CD14-positive monocyte (primary cell): ENCODE measurements at regions not wholly inside any gene's neighbourhood (a gene's known extent, or its start where the extent isn't known, plus 50 kb on each side); places are given as distances from the start of the nearest gene placed in this dataset.

Experiments used
- DNase-seq, 3 donors: peaks; one replicate each; pipeline ENCODE4 v3.0.0-alpha.2; 2011 to 2022
- H2AFZ ChIP-seq: 2 replicates; pipeline ENCODE4 v1.6.0; 2012; ENCODE audit warnings: mild to moderate bottlenecking, low read depth, low read length, inconsistent platforms; ENCODE audit not compliant: insufficient read depth, poor library complexity, severe bottlenecking
- H3K27ac ChIP-seq, 2 donors: 1 replicate in 1 of 2; 2 replicates in 1 of 2; pipeline ENCODE4 v1.5.1; 2012 to 2013; ENCODE audit warnings: low read length in 2 of 2, control low read depth in 1 of 2, inconsistent platforms in 1 of 2, low read depth in 1 of 2, mild to moderate bottlenecking in 1 of 2
- H3K27me3 ChIP-seq, 2 donors: one replicate each; pipeline versions ENCODE4 v1.6.0 to v1.6.1; 2011 to 2013; ENCODE audit warnings: low read length in 2 of 2; ENCODE audit not compliant: control insufficient read depth in 2 of 2, insufficient read depth in 2 of 2
- H3K36me3 ChIP-seq, 2 donors: replicated peaks in 1 of 2; 1 replicate in 1 of 2; 2 replicates in 1 of 2; pipeline versions ENCODE4 v1.5.1 to v1.6.1; 2012 to 2013; ENCODE audit warnings: low read length in 2 of 2, control low read depth in 1 of 2, inconsistent platforms in 1 of 2, mild to moderate bottlenecking in 1 of 2; ENCODE audit not compliant: insufficient read depth in 2 of 2, control insufficient read depth in 1 of 2
- H3K4me1 ChIP-seq, 2 donors: 1 replicate in 1 of 2; 2 replicates in 1 of 2; pipeline versions ENCODE4 v1.5.1 to v1.6.1; 2012 to 2013; ENCODE audit warnings: low read length in 2 of 2, control low read depth in 1 of 2, inconsistent platforms in 1 of 2, mild to moderate bottlenecking in 1 of 2, moderate library complexity in 1 of 2; ENCODE audit not compliant: insufficient read depth in 2 of 2, control insufficient read depth in 1 of 2
- H3K4me2 ChIP-seq: replicated peaks from 2 replicates; pipeline ENCODE3; 2012; ENCODE audit warnings: low read length, moderate library complexity, mild to moderate bottlenecking; ENCODE audit not compliant: poor library complexity, severe bottlenecking; ENCODE audit errors: extremely low read depth
- H3K4me3 ChIP-seq, 3 experiments: fragments of 200-600 bp in 1 of 3; sonication (generic) in 1 of 3; replicated peaks in 1 of 3; 1 replicate in 2 of 3; 2 replicates in 1 of 3; pipeline ENCODE4 v1.5.1; 2011 to 2013; ENCODE audit warnings: low read length in 3 of 3, mild to moderate bottlenecking in 3 of 3, control low read depth in 2 of 3, low read depth in 2 of 3, inconsistent platforms in 1 of 3, moderate library complexity in 1 of 3
- H3K79me2 ChIP-seq: 2 replicates; pipeline ENCODE4 v1.6.0; 2012; ENCODE audit warnings: mild to moderate bottlenecking, control low read depth, inconsistent platforms, low read length, moderate library complexity; ENCODE audit not compliant: insufficient read depth
- H3K9ac ChIP-seq: 2 replicates; pipeline ENCODE4 v1.6.0; 2017; ENCODE audit warnings: low read length, mild to moderate bottlenecking; ENCODE audit not compliant: insufficient read depth, poor library complexity, severe bottlenecking
- H3K9me3 ChIP-seq, 2 donors: replicated peaks in 1 of 2; 1 replicate in 1 of 2; 2 replicates in 1 of 2; pipeline versions ENCODE4 v1.5.1 to v1.6.1; 2012 to 2013; ENCODE audit warnings: low read length in 2 of 2, control low read depth in 1 of 2; ENCODE audit not compliant: control insufficient read depth in 1 of 2, insufficient read depth in 1 of 2
- H4K20me1 ChIP-seq: 2 replicates; pipeline ENCODE4 v1.6.0; 2012; ENCODE audit warnings: mild to moderate bottlenecking, low read length, control low read depth, moderate library complexity; ENCODE audit not compliant: insufficient read depth
- H3K27ac Mint-ChIP-seq, 7 donors: one replicate each; pipeline ENCODE4 v1.8.0; 2020; ENCODE audit warnings: mild to moderate bottlenecking in 7 of 7, mixed read lengths in 7 of 7, moderate library complexity in 6 of 7, inconsistent platforms in 2 of 7
- H3K27me3 Mint-ChIP-seq, 3 donors: one replicate each; pipeline ENCODE4 v1.8.0; 2021 to 2022; ENCODE audit warnings: low read depth in 3 of 3, mild to moderate bottlenecking in 3 of 3, mixed read lengths in 3 of 3, moderate library complexity in 3 of 3, inconsistent platforms in 1 of 3
- H3K36me3 Mint-ChIP-seq, 2 donors: one replicate each; pipeline ENCODE4 v1.8.0; 2020; ENCODE audit warnings: mixed read lengths in 2 of 2, inconsistent platforms in 1 of 2, mild to moderate bottlenecking in 1 of 2
- H3K4me1 Mint-ChIP-seq: one replicate; pipeline ENCODE4 v1.8.0; 2020; ENCODE audit warnings: mild to moderate bottlenecking, mixed read lengths
- H3K4me3 Mint-ChIP-seq, 2 donors: one replicate each; pipeline ENCODE4 v1.8.0; 2020; ENCODE audit warnings: mild to moderate bottlenecking in 2 of 2, mixed read lengths in 2 of 2, moderate library complexity in 1 of 2
- H3K9me3 Mint-ChIP-seq, 7 donors: one replicate each; pipeline ENCODE4 v1.8.0; 2020 to 2022; ENCODE audit warnings: mixed read lengths in 7 of 7, mild to moderate bottlenecking in 6 of 7, moderate library complexity in 6 of 7, inconsistent platforms in 2 of 7
- WGBS: methylation state at CpG from one replicate; pipeline ENCODE4 v1.1.5; 2013; ENCODE audit warnings: missing lambda C conversion rate; ENCODE audit not compliant: insufficient coverage; 5-methylcytosine and 5-hydroxymethylcytosine counted together
- intact Hi-C, 2 donors: fragments of 100-400 bp; cut with micrococcal nuclease; formaldehyde crosslinking; loops; one replicate each; pipeline versions ENCODE4 v1.15.0 to v1.15.1; 2023
- TF ChIP-seq, protein P1 (sequence below): fragments of 200-600 bp; IDR thresholded peaks from one replicate; pipeline ENCODE4 v1.8.0; 2022; ENCODE audit warnings: antibody characterized with exemption, mild to moderate bottlenecking

GRCh38 chr14:50020799-50021198 lies 95.6 kb downstream of the VCPKMT start:
- Histone ChIP-seq H3K4me2 (peak overlapping the region; percentile 26), H4K20me1 (no peaks in the 10 kb centered on the region), H3K79me2 (no peaks in the 10 kb centered on the region), H3K27me3 (no peaks in the 10 kb centered on the region), H3K9ac (no peak overlapping the region), H3K9me3 (peaks cover 6 to 11% of the 10 kb centered on the region in 2 donors), H2AFZ (no peak overlapping the region), H3K27ac (peak overlapping the region in 1 of 2 donors; percentile 67), H3K36me3 (no peaks in the 10 kb centered on the region), H3K4me3 (peak overlapping the region in 1 of 3 experiments; percentile 16), H3K4me1 (peaks cover 11 to 18% of the 10 kb centered on the region in 2 donors)
- Mint-ChIP-seq H3K36me3 (peaks cover 4 to 9% of the 10 kb centered on the region in 2 donors), H3K27ac (peak overlapping the region; percentile 66 to 88 (median 82)), H3K4me3 (peak overlapping the region in 1 of 2 donors; percentile 68), H3K9me3 (peaks cover 12 to 25% (median 17%) of the 10 kb centered on the region in 7 donors), H3K4me1 (peaks cover 21% of the 10 kb centered on the region), H3K27me3 (peaks cover 0 to 2% (median 0%) of the 10 kb centered on the region in 3 donors)
- TF ChIP-seq, protein P1, sequence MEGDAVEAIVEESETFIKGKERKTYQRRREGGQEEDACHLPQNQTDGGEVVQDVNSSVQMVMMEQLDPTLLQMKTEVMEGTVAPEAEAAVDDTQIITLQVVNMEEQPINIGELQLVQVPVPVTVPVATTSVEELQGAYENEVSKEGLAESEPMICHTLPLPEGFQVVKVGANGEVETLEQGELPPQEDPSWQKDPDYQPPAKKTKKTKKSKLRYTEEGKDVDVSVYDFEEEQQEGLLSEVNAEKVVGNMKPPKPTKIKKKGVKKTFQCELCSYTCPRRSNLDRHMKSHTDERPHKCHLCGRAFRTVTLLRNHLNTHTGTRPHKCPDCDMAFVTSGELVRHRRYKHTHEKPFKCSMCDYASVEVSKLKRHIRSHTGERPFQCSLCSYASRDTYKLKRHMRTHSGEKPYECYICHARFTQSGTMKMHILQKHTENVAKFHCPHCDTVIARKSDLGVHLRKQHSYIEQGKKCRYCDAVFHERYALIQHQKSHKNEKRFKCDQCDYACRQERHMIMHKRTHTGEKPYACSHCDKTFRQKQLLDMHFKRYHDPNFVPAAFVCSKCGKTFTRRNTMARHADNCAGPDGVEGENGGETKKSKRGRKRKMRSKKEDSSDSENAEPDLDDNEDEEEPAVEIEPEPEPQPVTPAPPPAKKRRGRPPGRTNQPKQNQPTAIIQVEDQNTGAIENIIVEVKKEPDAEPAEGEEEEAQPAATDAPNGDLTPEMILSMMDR: no peak
- no peak for DNase-seq
- intact Hi-C loops: no loop called here

GRCh38 chr14:50021261-50022031 lies 94.9 kb downstream of the VCPKMT start:
- H4K20me1 ChIP-seq: no peaks in the 10 kb centered on the region
- intact Hi-C loops: no loop called here
- peak overlapping the region in 1 of 2 donors; percentile 68 for H3K4me3 Mint-ChIP-seq
- peak overlapping the region; percentile 26 for H3K4me2 ChIP-seq
- H3K27me3 Mint-ChIP-seq: no peaks in the 10 kb centered on the region
- no peaks in the 10 kb centered on the region for H3K36me3 ChIP-seq
- H3K79me2 ChIP-seq: no peaks in the 10 kb centered on the region
- TF ChIP-seq, protein P1: no peak
- no peak overlapping the region for H2AFZ ChIP-seq
- H3K36me3 Mint-ChIP-seq: peaks cover 6 to 7% of the 10 kb centered on the region in 2 donors
- H3K4me3 ChIP-seq: peak overlapping the region in 1 of 3 experiments; percentile 16
- peaks cover 12 to 26% (median 17%) of the 10 kb centered on the region in 7 donors for H3K9me3 Mint-ChIP-seq
- peak overlapping the region; percentile 66 to 88 (median 82) for H3K27ac Mint-ChIP-seq
- H3K9me3 ChIP-seq: peaks cover 9 to 15% of the 10 kb centered on the region in 2 donors
- no peaks in the 10 kb centered on the region for H3K27me3 ChIP-seq
- peak overlapping the region in 1 of 2 donors; percentile 67 for H3K27ac ChIP-seq
- DNase-seq: peak in 2 of 3 donors; percentile 50 to 54
- H3K4me1 Mint-ChIP-seq: peaks cover 18% of the 10 kb centered on the region
- H3K9ac ChIP-seq: no peak overlapping the region
- WGBS: 37% methylated on average over 4 of the region's 5 CpGs
- peaks cover 11 to 17% of the 10 kb centered on the region in 2 donors for H3K4me1 ChIP-seq
